HPDE6-E6E7 (cell line): ENCODE measurements at regions not wholly inside any gene's neighbourhood (a gene's known extent, or its start where the extent isn't known, plus 50 kb on each side); places are given as distances from the start of the nearest gene placed in this dataset.
"Not testable (repeated sequence)": the region's sequence is repeated elsewhere in the genome, so short reads cannot be mapped to it uniquely, and the experiment has no call there.

Source experiments
- DNase-seq: peaks from one replicate; pipeline ENCODE4 v3.0.0; 2011; ENCODE audit warnings: missing footprints; ENCODE audit errors: extremely low spot score

DNA sequence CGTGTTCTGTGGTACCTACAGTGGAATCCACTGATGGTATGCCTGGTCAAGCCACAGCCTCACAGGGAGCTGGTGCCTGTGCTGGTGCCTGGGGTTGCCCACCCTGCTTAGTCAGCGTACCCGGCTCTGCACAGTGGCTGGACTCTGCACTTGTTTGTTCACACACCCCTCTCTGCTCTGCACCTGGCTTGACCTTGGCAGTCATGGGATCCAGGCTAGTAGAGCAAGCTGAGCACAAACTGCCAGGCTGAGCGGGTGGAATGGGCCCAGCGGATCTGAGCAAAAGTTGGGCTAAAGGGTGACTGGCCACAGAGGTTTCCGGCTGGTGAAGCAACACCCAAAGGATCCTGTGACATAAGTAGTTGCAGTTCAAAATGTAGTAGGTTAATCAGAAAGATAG lies 163.5 kb downstream of the CDH19 start:
- DNase-seq: no peak

DNA sequence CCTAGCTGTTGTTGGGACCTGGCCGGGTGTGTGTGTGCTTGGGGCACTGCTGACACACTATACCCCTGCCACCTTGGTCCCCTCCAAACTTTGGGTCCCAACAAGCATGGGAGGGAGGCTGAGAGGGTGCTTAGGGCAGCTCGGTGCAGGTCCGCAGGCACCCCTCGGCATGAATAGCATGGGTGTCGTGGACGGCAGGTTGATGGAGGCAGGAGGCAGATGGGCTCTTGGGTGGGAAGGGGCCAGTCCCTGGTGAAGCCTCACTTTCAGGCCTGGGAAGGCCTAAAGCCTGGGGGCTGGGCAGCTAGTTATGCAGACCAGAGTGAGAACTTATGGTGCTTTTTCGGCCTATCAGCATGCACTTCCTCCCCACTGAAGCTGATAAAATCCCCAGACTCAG lies 164.2 kb downstream of the CDH19 start:
- no peak for DNase-seq

DNA sequence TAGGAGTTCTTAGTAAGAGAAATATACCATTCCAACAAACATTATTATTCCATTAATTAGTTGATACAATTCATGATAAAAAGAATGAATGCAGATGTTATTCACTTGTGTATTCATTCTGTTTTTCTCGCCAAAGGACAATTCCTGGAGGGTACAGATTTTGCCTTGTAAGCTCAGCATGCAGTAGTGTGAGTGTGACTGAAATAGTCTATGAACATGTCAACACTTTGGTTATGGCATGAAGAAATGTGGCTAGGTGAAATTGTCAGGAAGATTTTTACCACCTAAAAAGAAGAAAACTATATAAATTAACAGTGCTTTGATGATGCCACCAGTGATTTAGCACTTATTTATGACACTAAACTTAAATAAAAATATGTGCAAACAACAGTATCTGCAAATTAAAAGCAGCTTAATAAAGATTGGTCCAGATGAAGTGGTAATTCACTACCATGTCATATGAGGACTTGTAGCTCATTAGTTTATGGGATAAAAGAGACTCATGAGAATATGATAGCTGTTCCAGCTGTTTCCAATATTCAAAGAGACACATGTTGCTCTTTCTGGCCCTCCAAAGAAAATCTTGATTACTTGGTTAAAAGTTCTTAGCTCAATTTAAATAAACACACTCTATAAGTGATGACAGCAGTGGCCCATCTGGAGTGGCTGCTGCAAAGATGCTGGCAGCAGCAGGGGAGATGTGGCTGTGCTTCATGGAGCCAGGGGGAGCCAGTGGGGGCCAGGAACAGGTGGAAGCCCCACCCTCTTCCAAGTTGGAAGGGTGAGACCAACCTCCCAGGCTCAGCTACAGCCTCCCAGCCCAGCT lies 165.0 kb downstream of the CDH19 start:
- no peak for DNase-seq

DNA sequence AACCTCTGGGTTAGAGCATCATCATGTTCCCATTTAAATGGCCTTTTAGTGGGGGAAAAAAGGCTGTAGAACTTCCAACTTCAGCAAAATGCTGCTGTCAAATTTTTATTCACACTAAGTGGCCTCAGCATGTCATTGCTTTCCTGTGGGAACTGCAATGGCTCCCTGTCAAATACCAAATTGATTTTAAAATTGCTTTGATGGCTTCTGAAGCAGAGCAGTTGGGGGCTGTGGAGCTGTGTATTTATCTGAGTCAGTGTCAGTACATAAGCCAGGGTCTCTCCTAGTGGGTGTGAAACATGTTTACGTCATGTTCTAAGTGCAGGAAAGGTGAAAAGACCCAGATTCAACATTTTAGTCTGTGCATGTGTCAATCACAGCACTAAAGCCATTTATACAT lies 171.3 kb downstream of the CDH19 start:
- DNase-seq: no peak

DNA sequence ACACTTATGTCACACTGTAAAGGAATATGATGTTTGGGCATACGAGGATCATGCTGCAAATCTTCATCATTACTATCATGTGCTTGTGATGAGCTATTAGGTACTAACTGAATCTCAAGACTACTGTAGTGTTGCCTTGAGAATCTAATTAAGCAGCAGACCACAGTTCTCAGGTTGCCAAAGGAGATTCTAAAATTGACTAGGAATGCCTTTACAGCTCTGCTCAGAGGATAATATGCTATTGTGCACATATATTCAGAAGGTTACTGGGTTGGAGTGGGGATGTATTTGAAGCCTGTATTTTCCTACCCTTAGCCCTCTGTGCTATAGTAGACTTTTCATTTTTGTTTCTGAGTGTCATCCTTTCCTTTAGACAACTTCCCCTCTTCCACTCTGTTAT lies 175.1 kb downstream of the CDH19 start:
- DNase-seq: no peak

DNA sequence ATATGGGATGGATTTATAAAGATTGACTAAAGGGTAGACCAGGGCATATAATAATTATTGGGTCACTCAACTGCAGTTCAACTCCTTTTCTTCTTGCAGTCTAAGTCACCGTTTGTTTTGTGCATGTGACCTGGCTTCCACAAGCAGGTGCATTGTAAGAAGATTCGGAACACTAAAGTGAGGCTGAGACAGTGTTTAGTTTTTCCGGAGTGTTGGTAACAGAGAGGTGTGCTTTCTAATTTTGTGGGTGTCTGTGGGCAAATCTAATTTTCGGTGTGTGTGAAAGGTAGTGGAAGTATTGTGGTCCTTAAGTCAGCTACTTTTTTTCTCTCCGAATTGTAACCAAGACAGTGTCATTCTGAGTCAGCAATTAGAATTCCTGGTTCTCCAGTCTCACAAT lies 184.5 kb downstream of the CDH19 start:
- DNase-seq: no peak

DNA sequence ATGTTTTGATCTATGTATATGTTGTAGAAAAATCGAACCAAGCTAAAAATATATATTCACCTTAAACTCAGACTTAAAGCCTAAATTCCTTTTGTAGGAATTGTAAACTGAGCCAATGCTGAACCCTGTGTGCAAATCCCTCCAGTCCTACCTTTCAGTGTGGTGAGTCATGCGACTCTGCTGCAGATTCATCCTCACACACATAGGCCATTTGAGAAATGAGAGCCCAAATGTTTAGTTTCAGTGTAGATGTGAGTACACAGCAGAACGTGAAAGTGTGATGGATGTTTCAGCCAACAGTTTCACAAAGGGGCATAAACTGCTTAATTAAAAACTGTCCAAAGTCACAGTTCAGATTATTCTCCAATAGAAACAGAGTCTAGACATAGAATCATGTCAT lies 193.2 kb downstream of the CDH19 start:
- DNase-seq: no peak

DNA sequence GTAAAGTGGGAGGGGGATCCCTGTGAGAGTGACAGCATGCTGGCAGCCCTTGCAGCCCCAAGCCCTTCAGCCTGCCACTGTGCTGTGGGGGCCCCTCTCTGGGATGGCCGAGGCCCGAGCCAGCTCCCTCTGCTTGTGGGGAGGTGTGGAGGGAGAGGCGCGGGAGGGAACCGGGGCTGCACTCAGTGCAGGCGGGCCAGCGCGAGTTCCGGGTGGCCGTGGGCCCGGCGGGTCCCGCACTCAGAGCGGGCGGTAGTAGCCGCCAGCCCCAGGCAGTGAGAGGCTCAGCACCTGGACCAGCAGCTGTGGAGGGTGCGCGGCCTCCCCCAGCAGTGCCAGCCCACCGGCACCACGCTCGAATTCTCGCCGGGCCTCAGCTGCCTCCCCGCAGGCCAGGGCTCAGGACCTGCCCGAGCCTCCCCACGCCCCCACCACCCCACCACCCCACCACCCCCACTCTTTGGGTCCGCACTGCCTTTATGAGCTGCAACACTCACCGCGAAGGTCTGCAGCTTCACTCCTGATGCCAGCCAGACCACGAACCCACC lies 208.1 kb downstream of the CDH19 start:
- DNase-seq: no peak

DNA sequence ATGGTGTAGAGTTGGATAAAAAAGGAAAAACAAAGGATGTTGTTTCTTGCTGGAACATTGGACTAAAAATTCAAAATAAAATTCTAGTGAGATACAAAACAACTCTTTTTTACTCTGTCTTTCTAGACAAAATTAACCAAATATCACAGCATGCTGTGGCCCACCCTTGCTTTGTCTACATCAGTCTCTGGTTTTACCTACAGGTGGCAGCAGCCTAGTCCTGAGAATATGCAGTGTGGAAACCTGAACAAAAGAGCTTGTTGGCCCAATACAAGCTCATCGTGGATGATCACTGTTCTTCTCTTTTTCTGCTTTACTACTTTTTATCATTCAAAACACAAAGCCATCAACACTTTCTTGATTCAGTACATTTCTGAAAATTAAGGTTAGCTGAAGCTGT lies 210.4 kb downstream of the CDH19 start:
- DNase-seq: no peak

DNA sequence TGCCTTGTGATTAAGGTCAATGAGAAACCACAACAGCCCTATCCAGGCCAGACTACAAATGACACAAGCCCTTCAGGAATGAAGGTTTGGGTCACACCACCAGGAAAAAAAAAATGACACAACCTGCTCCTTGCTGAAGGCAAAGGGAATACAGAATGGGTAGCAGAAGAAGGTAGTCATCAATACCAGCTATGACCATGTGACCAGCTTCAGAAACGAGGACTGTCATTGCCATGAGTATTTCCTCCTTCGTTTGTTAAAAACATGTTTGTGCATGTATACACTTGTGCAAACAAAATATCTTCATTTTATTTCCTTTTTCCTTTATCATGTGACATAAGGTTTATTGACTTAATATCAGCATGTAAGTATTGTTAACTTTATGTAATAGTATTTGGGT lies 226.6 kb downstream of the CDH19 start:
- DNase-seq: no peak

DNA sequence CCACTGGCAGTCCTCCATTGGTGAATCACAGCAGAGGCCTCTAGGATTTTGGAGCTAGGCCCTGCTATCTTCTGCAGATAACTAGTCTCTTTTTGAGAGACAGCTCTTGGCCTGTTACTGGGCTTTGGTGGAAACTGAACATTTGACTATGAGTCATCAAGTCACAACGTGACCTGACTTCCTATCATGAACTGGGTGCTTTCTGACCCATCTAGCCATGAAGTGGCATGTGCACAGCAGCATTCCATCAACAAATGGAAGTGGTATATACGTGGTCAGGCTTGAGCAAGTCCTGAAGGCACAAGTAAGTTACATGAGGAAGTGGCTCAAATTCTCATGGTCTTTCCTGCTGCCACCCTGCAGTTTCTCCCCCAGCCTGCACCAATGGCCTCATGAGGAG lies 228.5 kb downstream of the CDH19 start:
- DNase-seq: not testable (repeated sequence)

DNA sequence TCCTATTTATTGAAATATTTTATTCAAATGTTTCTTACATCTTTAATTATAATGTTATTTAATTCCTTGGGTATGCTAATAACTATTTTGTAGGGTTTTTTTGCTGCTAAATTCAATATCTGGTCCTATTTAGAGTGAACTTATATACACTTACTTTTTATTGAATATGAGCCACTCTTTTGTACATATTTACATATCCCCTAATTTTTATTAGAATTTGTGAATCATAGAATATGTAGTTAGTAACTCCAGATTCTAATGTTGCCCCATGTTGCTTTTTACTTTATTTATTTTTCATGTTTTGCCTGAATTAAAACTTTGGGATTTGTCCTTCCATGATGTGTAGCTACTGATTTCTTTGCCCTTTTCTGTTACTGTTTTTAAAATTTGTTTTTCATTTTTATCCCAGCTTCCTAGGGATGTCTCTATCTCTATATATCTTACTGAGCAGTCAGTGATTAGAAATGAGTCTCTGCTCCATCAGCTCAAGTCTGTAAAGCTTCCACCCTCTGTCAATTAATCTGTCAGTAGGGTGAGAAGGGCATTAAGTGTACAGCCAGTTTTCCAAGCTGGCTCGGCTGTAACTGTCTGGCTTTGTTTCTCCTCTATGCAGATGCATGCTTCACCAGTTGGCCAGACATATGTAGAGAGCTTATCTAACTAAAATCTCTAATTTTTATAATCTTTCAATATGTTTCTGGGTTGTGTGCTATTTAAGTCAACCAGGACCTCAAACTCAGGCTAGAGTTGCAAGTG lies 256.9 kb downstream of the CDH19 start:
- DNase-seq: no peak

DNA sequence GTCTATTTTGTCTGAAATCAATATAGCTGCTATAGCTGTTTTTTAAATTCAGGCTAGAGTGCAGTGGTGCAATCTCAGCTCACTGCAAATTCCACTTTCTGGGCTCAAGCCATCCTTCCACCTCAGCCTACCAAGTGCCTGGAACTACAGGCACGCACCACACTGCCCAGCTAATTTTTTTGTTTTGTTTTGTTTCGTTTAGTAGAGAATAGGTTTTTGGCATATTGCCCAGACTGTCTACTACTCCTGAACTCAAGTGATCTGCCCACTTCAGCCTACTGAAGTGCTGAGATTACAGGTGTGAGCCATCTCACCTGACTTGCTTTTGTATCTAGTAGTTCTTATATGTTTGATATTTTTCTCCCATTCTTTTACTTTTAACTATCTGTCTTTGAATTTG lies 259.7 kb downstream of the CDH19 start:
- DNase-seq: no peak

DNA sequence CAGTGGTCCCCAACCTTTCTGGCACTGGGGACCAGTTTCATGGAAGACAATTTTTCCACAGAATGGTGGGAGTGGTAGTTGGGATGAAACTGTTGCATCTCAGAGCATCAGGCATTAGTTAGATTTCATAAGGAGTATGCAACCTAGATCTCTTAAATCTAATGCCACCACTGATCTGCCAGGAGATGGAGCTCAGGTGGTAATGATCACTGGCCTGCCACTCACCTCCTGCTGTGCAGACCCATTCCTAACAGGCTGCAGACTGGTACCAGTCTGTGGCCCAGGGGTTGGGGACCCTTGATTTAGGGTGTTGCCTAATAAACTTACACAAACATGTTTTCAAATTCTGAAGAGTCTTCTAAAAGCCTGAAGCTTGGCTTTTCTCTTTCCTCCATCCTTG lies 261.3 kb downstream of the CDH19 start:
- no peak for DNase-seq

DNA sequence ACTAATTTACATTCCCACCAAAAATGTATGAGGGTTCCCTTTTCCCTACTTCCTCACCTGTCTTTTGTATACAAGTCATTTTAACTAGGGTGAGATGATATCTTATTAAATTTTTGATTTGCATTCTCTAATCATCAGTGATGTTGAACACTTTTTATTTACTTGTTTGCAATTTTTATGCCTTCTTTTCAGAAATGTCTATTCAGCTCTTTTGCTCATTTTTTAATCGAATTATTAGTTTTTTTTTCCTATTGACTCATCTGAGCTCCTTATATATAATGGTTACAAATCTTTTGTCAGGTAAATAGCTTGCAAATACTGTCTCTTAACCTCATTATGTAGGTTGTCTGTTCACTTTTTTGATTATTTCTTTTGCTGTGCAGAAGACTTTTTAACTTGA lies 269.4 kb downstream of the CDH19 start:
- no peak for DNase-seq

DNA sequence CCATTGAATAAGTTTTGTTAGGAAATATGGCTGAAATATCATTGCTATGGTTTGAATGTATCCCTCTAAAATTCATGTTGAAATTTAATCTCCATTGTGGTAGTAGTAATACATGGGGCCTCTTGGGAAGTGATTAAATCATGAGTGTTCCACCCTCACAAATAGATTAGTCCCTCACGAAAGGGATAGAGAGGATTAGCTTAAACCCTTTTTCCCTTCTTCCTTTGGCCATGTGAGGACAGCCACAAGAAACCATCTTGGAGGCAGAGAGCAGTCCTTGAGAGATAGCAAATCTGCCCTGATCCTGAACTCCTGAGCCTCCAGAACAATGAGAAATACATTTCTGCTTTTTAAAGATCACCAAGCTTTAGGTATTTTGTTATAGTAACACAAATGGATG lies 274.2 kb downstream of the CDH19 start:
- no peak for DNase-seq

DNA sequence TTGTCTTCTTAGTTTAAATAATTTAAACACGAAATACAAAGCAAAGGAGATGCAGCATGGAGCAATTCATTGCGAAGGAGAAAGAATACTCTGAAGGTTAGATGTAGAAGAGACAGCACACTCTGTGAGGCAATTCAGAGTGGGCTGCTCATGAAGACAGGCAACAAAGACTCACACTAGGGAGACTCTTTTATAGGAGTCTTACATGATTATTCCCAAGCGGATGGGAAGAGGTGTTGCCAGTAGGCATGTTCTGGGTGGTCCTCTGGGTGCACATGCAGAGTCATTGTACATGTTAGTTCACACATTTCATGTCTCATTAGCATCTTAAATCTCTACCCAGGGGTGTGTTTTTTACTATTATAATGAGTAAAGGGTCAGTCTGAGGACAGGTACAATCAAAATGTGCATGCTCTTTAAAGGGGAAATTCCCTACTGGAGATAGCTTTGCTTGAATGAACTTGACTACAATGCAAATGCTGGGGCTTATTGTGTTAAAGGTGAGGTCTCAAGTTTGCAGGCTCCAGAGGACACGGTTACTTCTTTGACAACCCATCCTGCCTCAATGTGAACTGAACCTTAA lies 275.5 kb downstream of the CDH19 start:
- no peak for DNase-seq

DNA sequence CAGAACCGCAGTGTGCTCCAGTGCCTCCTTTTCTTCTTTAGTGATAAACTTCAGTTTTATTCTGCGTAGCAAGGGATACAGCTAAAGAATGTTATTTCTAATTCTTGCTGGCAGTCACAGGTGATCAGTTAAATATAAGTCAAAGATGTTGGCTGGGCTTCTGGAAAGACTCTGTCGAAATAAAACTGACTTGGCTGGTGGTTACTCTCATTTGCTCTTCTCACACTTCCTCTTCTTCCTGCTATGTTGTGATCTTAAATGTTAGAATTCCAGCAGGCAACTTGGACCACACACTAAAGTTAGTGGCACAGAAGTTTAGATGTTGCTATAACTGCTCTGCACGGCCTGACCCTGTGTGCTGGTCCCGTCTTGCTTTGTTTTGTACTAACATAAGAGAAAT lies 278.6 kb downstream of the CDH19 start:
- no peak for DNase-seq

DNA sequence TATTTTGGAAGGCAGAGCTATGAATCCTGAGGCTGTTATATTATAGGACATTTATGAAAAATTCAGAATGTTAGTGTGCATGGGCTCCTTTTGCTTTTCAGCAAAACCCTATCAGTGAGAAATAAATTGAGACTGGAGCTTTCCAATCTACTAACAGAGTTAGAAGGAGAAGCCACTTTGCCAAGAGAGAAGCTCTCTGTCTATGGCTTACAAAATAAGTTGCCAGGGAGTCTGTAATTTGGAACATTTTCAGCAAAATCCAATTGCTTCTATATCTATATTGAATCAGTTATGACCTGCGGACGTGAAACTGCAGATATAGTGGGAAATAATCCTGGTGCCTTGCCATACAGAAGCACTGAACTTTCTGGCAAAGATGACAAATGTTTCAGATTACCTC lies 279.3 kb downstream of the CDH19 start:
- DNase-seq: no peak

DNA sequence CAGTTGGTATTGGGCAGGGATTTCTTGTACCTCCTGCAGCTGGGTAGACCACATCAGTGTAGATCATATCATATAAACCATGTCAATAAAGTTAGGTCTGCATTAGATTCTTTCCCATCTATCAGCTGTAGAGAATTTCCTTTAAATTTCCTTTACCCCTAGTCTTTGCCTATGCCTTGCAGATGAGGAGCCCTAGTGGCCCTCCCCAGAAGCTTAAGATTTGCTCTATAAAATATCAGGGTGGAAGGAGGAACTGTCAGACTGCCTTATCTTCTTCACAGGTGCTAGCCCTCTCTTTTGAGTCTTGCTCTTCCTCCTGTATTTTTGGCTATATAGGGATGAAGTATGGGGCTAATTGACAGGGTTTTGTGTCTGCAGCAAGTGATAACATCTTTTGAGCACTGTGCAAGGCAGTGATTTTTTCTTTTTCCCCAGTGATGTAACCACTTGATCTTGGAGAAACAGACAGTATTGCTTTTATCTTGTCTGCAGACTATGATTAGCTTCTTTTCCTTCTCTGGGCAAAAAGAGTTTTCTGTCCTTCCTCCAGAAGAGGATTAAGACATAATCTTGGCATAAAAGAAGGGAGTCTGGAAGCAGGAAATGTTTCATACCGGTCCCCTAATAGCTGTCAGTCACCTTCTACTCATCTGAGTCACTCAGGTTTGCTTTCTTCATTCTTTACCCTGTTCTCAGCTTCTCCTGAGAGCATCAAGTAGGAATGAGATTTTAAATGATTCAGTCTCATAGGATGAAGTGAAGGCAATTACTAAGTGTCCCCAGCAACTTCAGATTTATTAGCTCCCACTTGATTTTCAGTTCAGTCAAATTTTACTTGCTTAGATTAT lies 286.4 kb downstream of the CDH19 start:
- DNase-seq: no peak

DNA sequence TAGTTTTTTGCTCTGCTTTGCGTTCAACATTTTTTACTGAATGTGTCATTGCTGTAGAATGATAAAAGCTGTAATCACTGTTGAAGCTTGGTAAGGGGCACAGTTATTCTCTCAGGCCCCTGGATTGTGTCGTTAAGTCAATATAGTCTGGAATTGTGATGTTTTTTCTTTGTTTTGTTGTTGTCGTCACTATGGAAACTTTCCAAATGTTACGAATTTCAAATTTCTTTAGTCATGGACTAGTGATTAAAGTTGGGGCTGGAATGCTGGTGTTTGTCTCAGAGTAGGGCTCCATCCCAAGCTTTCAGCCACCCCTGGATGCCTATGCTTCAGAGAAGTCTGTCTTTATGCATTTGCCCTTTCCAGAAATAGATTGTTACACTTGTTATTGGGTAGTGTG lies 287.2 kb downstream of the CDH19 start:
- DNase-seq: no peak

DNA sequence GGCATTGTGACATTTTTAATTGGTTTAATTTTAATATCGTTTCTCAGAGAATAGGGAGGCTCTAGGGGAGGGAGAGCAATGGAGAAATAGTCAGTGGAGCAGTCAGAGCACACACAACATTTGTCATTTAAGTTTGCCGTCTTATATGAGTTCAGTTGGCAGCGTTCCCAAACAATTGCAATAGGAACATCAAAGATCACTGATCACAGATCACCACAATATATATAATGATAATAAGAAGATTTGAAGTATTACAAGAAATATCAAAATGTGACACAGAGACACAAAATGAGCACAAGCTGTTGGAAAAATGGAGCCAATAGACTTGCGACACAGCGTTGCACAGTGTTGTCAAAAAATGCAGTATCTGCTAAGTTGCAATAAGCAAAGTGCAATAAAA lies 303.7 kb downstream of the CDH19 start:
- no peak for DNase-seq
